Stimulated activated CD4-positive, alpha-beta T cell treated with anti-CD3 and anti-CD28 coated beads, Interleukin-2, amount 100 ng/mL, for 24 hours (primary cell): ENCODE measurements at regions not wholly inside any gene's neighbourhood (a gene's known extent, or its start where the extent isn't known, plus 50 kb on each side); places are given as distances from the start of the nearest gene placed in this dataset.
"Not testable (repeated sequence)": the region's sequence is repeated elsewhere in the genome, so short reads cannot be mapped to it uniquely, and the experiment has no call there.

Experiments
- DNase-seq, 2 donors: peaks; one replicate each; pipeline ENCODE4 v3.0.0-alpha.2; 2020

DNA sequence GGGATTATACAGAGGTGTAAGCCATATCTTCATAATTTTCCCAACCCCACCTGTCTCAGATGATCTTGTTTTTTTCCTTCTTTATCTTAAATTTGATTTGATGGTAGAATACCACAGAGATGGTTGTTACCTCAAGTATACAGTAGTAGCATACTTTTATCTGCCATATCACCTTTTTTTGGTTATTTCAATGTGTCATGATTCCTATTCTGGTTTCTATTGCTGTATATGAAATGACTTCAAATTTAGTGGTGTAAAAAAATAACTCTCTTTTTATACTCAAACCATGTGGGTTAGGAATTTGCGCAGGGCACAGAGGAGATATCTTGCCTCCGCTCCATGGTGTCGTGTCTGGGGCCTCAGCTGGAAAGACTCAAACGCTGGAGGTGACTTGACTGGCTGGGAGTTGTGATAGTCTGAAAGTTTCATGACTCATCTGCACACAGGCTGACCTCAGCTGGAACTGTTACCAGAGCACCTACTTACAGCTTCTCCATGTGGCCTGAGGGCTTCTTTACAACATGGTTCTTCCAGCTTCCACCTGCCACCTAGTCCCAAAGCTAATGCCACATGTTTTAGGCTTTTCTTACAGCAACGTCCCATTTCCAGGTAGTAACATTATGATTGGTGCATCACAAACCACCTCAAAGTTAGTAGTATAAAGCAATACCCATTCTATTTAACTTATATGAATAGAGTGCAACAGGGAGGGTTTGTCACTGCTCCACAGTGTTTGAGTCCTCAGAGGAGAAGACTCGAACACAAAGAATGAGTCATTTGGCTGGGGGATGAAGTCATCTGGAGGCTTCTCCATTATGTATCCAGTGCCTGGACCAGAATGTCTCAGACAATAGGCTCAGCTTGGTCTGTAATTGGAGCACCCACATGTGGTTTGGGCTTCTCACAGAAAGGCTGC, 82.3 kb upstream of the XPO1 start:
- peak in 1 of 2 donors; percentile 1 for DNase-seq

DNA sequence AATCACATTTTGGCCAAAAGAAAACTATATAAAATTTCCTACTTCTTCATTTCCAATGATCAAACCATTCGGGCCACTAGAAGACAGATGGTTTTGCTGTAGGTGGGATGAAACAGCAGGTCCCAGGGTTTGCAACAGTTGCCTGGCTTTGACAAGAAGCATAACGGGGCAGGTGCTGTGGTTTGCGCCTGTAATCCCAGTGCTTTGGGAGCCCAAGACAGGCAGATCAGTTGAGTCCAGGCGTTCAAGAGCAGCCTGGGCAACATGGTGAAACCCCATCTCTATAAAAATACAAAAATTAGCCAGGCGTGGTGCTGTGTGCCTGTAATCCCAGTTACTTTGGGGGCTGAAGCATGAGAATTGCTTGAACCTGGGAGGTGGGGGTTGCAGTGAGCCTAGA, 81.4 kb upstream of the XPO1 start:
- DNase-seq, result no peak

DNA sequence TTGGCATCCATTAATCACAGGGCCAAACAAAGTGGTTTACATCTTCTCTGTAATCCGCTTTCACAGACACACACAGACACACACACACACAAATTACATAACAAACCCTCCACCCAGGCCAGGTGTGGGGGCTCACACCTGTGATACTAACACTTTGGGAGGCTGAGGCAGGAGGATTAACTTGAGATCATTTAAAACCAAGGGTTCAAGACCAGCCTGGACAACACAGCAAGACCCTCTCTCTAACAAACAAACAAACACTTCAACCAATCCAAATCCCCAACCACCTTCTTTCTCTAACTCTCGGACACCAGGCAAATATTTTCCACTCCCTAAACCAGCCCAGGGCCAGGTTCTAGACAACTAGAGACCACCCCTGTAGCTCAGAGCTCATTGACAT, 79.5 kb upstream of the XPO1 start:
- no peak for DNase-seq

DNA sequence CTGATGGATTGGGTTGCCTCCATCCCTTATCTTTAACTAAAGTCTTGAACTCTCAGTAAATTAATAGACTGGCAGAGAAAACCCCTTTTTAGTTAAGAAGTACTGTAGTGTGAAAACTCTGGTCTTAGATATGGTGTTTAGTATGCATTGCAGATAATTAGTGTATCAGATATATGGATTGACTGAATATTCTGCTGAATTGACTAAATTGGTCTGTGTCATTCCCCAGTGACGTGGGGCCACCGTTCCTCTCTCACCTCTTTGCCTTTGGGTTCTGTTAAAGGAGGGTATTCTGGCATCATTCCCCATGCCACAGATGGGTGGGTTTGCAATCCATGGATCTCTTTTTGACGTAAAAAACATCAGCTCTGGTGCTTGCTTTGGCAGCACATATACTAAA, 67.1 kb upstream of the XPO1 start:
- DNase-seq, result no peak

DNA sequence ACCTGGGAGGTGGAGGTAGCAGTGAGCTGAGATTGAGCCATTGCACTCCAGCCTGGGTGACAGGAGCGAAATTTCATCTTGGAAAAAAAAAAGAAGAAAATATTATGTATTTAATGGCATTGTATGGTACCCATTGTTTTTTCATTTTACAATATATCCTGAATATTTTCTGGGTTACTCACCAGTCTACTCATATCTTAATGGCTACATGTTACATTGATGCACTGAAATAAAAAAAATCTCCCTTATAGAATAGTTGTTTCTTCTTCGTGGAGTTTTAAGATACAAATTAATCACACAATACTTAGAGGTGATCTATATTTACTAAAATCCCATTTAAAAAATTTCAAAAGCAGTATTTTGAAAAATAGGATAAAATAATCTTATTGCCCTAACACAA, 66.3 kb upstream of the XPO1 start:
- DNase-seq, result no peak

DNA sequence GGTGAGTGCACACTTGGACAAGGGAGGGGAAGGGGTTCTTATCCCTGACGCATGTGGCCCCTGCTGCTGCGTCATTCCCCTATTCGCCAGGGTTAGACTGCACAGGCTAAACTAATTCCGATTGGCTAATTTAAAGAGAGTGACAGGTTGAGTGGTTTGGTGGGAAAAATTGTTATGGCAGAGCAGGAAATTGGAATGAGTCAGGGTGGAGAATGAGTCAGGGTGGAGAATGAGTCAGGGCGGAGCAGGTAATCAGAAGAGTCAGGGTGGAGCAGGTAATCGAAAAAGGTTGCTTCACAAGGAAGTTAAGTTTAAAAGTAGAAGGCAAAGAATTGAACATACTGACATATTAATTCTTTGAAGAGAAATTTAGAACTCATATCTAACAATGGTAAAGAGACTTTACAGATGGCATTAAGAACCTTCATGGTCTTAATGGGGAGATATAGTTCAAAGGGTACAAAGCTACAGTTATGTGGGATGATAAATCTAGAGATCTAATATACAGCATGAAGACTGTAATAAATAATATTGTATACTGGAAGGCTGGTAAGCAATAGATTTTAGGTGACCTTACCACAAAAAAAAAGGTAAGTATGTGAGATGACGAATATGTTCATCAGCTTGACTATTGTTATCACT, 60.5 kb upstream of the XPO1 start:
- DNase-seq, result not testable (repeated sequence)

DNA sequence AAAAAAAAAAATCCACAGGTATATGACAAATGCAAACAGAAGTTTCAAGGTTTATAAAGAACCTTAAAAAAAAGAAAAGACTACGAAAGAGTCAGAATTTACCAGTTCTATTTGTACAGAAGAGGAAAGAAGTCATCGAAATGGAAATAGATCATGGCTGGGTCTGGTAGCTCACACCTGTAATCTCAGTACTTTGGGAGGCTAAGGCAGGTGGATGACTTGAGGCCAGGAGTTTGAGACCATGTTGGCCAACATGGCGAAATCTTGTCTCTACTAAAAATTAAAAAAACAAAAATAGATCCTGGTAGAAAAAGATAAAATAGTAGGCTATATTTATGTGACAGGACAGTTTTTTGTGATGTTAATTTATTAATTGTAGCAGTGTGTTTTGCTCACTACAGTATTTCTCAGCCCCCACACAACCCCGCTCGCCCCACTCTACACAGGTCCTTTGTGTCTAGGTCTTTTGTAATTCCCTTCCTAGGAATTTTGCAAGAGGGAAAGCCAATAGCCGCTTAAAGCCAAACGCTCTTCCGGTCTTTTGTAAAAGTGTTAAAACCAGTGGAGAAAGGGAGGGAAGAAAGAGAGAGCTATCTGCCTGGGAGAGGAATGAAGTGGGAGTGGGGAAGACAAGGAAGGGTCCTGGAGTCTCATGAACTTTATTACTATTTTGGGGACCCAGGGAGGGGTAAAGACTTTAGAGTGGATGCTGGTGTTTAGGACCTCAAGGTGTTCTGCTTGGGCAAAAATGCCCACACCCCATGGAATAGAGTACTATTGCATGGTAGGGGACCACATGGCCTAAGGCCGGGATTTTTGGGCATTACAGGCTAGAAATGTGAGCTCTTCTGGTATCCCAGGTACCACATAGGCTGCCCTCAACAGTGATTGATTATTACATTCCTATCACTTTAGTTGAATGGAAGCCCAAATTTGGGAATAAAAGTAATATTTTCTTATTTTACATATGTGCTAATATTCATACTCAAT, 59.4 kb upstream of the XPO1 start:
- no peak for DNase-seq

DNA sequence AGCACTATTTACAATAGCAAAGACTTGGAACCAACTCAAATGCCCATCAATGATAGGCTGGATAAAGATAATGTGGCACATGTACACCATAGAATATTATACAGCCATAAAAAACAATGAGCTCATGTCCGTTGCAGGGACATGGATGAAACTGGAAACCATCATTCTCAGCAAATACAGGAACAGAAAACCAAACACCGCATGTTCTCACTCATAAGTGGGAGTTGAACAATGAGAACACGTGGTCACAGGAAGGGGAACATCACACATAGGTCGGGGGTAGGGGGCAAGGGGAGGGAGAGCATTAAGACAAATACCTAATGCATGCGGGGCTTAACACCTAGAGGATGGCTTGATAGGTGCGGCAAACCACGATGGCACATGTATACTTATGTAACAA, 56.0 kb upstream of the XPO1 start:
- not testable (repeated sequence) for DNase-seq

DNA sequence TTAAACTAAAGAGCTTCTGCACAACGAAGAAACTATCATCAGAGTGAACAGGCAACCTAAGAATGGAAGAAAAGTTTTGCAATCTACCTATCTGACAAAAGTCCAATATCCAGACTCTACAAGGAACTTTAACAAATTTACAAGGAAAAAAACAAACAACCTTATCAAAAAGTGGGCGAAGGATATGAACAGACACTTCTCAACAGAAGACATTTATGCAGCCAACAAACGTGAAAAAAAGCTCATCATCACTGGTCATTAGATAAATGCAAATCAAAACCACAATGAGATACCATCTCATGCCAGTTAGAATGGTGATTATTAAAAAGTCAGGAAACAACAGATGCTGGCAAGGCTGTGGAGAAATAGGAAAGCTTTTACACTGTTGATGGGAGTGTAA, 55.5 kb upstream of the XPO1 start:
- DNase-seq, result not testable (repeated sequence)

DNA sequence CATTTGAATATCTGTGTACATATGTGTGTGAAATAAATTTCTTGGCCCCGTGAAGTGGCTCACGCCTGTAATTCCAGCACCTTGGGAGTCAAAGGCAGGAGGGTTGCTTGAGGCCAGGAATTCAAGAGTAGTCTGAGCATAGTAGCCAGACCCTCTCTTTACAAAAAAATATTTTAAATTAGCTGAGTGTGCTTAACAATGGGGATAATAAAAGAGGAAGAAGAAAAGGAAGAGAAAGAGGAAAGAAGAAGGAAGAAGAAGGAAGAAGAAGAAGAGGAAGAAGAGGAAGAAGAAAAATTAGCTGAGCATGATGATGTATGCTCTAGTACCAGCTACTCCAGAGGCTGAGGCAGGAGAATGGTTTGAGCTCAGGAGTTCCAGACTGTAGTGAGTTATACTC, 52.1 kb upstream of the XPO1 start:
- DNase-seq, result no peak

DNA sequence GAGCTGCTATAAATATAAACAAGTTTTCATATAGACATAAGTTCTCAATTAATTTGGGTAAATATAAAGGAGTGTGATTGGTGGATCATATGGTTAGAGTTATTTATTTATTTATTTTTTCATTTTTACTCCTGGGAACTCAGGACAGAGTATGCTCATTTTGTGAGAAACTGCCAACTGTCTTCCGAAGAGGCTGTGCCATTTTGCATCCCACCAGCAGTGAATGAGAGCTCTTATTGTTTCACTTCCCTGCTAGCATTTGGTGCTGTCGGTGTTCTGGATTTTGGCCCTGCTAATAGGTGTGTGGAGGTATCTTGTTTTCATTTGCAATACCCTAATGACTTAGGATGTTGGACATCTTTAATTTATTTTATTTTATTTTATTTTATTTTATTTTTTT, 50.4 kb upstream of the XPO1 start:
- no peak for DNase-seq
